ENCODE measurements at regions not wholly inside any gene's neighbourhood (a gene's known extent, or its start where the extent isn't known, plus 50 kb on each side); places are given as distances from the start of the nearest gene placed in this dataset.

DNA sequence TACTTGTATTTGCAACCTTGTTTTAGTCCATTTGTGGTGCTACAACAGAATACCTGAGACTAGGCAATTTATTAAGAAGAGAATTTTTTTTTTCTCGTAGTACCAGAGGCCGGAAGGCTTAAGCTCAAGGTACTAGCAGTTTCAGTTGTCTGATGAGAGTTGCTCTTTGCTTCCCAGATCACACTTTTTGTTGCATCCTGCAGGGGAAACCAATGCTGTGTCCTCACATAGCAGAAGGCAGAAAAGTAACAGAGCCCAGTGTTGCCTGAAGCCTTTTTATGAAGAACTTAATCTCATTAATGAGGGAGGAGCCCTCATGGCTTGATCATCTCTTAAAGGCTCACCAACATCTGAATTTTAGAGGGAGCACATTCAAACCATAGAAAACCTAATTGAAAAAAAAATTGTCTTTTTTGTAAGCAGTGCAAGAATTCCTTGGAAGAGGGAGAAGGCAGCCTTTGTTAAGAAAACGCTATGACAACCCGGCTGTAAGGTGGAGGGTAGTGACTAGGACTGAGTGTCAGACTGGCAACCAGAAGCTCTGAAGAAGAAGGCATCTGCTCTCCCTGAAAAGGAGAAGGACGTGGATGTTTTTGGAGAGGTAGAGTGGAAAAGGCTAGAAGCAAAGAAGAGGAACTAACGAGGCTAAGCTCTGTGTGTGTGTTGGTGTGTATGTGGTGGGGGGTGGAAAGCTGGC is 1245.3 kb downstream of the ROBO2 start:
- ChIA-PET POLR2A (no interaction called here), CTCF (no interaction called here)
- DNase-seq (ENCODE audit: low read depth), result no peak
- Histone ChIP-seq H3K4me3 (ENCODE audit: low read depth, low read length) (no peak overlapping the region), H3K36me3 (ENCODE audit: control insufficient read depth, insufficient read depth, low read length) (no peaks in the 10 kb centered on the region), H3K27me3 (ENCODE audit: control insufficient read depth, insufficient read depth, low read length) (no peaks in the 10 kb centered on the region)
- TF ChIP-seq, protein P1, sequence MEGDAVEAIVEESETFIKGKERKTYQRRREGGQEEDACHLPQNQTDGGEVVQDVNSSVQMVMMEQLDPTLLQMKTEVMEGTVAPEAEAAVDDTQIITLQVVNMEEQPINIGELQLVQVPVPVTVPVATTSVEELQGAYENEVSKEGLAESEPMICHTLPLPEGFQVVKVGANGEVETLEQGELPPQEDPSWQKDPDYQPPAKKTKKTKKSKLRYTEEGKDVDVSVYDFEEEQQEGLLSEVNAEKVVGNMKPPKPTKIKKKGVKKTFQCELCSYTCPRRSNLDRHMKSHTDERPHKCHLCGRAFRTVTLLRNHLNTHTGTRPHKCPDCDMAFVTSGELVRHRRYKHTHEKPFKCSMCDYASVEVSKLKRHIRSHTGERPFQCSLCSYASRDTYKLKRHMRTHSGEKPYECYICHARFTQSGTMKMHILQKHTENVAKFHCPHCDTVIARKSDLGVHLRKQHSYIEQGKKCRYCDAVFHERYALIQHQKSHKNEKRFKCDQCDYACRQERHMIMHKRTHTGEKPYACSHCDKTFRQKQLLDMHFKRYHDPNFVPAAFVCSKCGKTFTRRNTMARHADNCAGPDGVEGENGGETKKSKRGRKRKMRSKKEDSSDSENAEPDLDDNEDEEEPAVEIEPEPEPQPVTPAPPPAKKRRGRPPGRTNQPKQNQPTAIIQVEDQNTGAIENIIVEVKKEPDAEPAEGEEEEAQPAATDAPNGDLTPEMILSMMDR (IDR thresholded peaks at IDR 0.05; ENCODE audit: insufficient read depth, low read depth, low read length), result no peak

DNA sequence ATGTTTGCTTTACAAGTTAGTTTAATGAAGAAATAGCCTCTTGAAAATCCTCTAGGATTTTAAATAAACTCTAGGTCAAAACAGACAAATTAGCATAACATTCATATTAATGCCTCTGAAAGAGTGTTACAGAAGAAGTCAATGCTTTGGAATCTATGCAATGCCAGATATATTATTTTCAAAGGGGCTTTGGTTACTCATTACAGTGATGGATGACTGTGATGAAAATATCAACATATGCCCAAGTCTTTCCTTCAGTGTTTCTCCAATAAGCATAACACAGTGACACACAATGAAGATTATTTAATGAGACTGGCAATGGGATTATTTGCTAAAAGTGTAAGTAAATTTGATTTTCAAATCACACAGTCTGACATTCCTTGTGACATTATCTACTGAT is 1247.2 kb downstream of the ROBO2 start:
- no peak for DNase-seq (ENCODE audit: low read depth)
- H3K36me3 ChIP-seq (ENCODE audit: control insufficient read depth, insufficient read depth, low read length), result no peaks in the 10 kb centered on the region
- CTCF ChIA-PET, result no interaction called here
- H3K27me3 ChIP-seq (ENCODE audit: control insufficient read depth, insufficient read depth, low read length), result no peaks in the 10 kb centered on the region
- TF ChIP-seq, protein P1 (IDR thresholded peaks at IDR 0.05; ENCODE audit: insufficient read depth, low read depth, low read length), result no peak
- POLR2A ChIA-PET, result no interaction called here
- no peak overlapping the region for H3K4me3 ChIP-seq (ENCODE audit: low read depth, low read length)

DNA sequence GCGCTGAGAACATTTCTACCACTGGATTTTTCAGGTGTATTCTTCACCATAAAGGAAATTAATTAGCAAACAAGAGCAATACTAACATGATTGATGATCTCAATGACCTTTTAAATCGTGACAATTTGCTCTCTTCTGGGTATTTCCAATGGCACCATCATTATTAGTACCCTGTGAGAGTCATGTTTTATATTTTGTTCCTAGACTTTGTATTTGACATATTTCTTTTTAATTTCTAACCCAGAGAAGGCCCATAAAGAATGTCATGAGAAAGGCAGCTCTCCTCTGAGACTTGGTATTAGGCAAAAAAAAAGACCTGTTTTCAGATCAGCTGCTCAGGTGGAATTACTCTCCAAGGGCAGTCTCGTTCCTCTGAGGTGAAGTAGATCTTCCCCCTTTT is 1253.4 kb downstream of the ROBO2 start:
- Histone ChIP-seq H3K27me3 (ENCODE audit: control insufficient read depth, insufficient read depth, low read length) (no peaks in the 10 kb centered on the region), H3K4me3 (ENCODE audit: low read depth, low read length) (no peak overlapping the region), H3K36me3 (ENCODE audit: control insufficient read depth, insufficient read depth, low read length) (no peaks in the 10 kb centered on the region)
- no peak for DNase-seq (ENCODE audit: low read depth)
- TF ChIP-seq, protein P1 (IDR thresholded peaks at IDR 0.05; ENCODE audit: insufficient read depth, low read depth, low read length), result no peak
- CTCF ChIA-PET, result interaction anchor here (0.8 kb wide), 1 partner anchor 16 kb away, joined by 4 read pairs; no protein-coding TSS in a partner anchor
- POLR2A ChIA-PET, result no interaction called here

DNA sequence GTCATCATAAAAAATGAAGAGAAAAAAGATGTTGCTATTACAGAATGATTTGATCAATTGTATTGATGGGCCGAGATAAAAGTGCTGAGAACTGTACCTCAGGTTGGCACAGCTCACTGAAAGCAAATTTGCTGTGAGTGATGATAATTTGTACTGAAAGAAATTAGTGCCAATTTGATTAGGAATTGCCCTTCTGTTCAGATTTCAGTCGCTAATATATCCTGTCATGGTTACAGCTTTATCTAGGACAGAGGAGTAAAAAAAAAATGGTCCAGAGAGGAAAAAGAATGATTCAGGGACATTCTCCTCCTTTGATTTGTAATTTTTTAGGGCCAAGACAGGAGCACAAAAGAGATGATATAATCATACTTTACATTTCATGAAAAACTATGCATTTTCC is 1264.2 kb downstream of the ROBO2 start:
- TF ChIP-seq, protein P1 (IDR thresholded peaks at IDR 0.05; ENCODE audit: insufficient read depth, low read depth, low read length), result no peak
- H3K27me3 ChIP-seq (ENCODE audit: control insufficient read depth, insufficient read depth, low read length), result no peaks in the 10 kb centered on the region
- ChIA-PET CTCF (no interaction called here), POLR2A (no interaction called here)
- H3K4me3 ChIP-seq (ENCODE audit: low read depth, low read length), result no peak overlapping the region
- DNase-seq (ENCODE audit: low read depth), result no peak
- H3K36me3 ChIP-seq (ENCODE audit: control insufficient read depth, insufficient read depth, low read length), result no peaks in the 10 kb centered on the region

DNA sequence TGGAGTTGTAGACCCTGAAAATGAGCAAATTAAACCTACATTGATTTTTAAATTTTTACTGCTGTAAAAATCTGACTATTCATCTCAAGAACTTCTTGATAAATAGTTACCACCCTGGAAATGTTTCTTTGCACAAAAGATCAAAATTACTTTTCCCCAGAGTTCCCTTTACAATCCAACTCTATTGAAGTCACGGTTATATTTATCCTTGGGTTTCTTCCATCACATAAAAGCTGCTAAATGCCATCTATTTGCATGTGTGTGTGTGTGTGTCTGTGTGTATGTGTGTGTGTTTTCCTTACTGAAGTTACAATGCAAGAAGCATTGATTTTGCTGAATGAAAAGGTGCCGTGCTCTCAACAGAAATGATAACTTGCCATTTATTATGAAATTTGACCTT is 1273.0 kb downstream of the ROBO2 start:
- ChIA-PET POLR2A (no interaction called here), CTCF (no interaction called here)

More for the DNA sequence above, 1273.0 kb downstream of the ROBO2 start:
- TF ChIP-seq, protein P1 (IDR thresholded peaks at IDR 0.05; ENCODE audit: insufficient read depth, low read depth, low read length), result no peak
- H3K4me3 ChIP-seq (ENCODE audit: low read depth, low read length), result no peak overlapping the region
- no peak for DNase-seq (ENCODE audit: low read depth)
- H3K27me3 ChIP-seq (ENCODE audit: control insufficient read depth, insufficient read depth, low read length), result no peaks in the 10 kb centered on the region
- H3K36me3 ChIP-seq (ENCODE audit: control insufficient read depth, insufficient read depth, low read length), result no peaks in the 10 kb centered on the region
